Stomach (tissue), 4 donors: ENCODE measurements at regions not wholly inside any gene's neighbourhood (a gene's known extent, or its start where the extent isn't known, plus 50 kb on each side); places are given as distances from the start of the nearest gene placed in this dataset.

ENCODE experiments used
- EP300 ChIP-seq: sonication (generic); formaldehyde crosslinking; IDR thresholded peaks from one replicate; pipeline ENCODE4 v1.6.1; 2017; ENCODE audit warnings: antibody characterized with exemption
- POLR2AphosphoS5 ChIP-seq, 3 donors: sonication (generic); formaldehyde crosslinking; IDR thresholded peaks; one replicate each; pipeline ENCODE4 v1.6.1; 2016; ENCODE audit warnings: antibody characterized with exemption in 3 of 3
- TF ChIP-seq, protein P1 (sequence below), 7 experiments: fragments of 450-650 bp in 4 of 7; fragments of 200-600 bp in 3 of 7; sonication (generic) in 3 of 7; IDR thresholded peaks; one replicate each; pipeline ENCODE4 v1.5.1; 2016 to 2019; ENCODE audit warnings: antibody characterized with exemption in 7 of 7, control low read depth in 2 of 7, mild to moderate bottlenecking in 1 of 7

DNA sequence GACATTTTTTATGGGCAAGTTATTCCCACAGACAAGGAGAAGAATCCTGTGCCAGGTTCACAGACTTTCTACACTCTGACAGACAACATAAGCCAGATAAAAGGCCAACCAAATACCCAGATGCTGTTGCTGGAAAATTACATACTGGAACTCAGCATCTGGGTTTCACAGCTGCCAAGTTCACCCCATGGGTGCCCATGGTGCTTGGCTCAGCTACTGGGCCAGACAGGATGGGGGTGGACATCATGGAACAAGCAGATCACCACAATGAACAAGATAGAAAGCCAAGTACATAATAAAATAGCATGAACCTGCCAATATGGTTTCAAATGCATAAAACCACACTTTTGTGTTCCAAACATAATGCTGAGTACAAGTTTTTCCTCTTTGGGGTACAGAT, 999.8 kb downstream of the NR2F1-AS1 start:
- TF ChIP-seq, protein P1, sequence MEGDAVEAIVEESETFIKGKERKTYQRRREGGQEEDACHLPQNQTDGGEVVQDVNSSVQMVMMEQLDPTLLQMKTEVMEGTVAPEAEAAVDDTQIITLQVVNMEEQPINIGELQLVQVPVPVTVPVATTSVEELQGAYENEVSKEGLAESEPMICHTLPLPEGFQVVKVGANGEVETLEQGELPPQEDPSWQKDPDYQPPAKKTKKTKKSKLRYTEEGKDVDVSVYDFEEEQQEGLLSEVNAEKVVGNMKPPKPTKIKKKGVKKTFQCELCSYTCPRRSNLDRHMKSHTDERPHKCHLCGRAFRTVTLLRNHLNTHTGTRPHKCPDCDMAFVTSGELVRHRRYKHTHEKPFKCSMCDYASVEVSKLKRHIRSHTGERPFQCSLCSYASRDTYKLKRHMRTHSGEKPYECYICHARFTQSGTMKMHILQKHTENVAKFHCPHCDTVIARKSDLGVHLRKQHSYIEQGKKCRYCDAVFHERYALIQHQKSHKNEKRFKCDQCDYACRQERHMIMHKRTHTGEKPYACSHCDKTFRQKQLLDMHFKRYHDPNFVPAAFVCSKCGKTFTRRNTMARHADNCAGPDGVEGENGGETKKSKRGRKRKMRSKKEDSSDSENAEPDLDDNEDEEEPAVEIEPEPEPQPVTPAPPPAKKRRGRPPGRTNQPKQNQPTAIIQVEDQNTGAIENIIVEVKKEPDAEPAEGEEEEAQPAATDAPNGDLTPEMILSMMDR (IDR thresholded peaks at IDR 0.05) = no peak
- no peak for TF ChIP-seq EP300
- no peak for TF ChIP-seq POLR2AphosphoS5 (IDR thresholded peaks at IDR 0.05)
